SKM-1 treated with dmso at 0.1 percent for 144 hours (cell line): ENCODE measurements at regions not wholly inside any gene's neighbourhood (a gene's known extent, or its start where the extent isn't known, plus 50 kb on each side); places are given as distances from the start of the nearest gene placed in this dataset.

Experiments used
- DNase-seq: peaks from one replicate; lab custom pipeline; 2025; ENCODE audit not compliant: unreplicated experiment; lab: John Stamatoyannopoulos, UW

DNA sequence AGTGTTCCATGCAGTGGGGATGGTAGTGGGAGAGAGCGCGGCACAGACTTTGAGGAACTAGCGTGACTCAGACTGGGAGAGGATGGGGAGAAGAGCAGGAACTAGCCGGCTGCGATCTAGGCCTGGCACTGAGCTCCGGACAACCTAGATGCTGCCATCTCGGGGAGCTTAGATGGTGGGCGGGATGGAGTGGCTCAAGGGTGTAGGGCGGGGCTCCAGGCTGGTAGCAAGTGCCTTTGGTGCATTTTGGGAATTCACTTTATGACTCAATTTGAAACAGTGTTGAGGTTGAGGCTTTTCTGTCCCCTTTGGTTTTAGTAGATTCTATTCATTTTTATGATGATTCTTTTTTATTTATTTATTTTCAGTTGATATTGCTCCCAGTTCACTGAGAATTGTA, 185.3 kb upstream of the GPR26 start:
- DNase-seq, result no peak

DNA sequence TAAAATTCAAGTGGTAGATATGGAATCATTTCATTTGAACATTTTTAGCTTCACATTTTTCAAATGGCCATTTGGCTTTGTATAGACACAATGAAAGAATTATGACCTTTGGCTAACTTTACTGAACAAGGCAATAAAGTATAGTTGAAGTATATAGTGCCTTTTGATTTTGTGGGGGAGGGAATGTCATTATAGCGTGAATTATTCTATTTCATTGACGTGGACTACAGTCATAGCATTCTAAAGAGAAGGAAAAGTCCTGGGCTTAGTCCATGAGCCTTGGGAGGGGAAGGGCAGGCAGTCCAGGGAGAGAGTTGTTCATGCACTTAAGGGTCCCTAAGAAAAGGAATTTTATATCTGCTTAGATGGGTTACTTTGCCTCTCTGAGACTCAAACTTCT, 181.4 kb upstream of the GPR26 start:
- DNase-seq, result no peak

DNA sequence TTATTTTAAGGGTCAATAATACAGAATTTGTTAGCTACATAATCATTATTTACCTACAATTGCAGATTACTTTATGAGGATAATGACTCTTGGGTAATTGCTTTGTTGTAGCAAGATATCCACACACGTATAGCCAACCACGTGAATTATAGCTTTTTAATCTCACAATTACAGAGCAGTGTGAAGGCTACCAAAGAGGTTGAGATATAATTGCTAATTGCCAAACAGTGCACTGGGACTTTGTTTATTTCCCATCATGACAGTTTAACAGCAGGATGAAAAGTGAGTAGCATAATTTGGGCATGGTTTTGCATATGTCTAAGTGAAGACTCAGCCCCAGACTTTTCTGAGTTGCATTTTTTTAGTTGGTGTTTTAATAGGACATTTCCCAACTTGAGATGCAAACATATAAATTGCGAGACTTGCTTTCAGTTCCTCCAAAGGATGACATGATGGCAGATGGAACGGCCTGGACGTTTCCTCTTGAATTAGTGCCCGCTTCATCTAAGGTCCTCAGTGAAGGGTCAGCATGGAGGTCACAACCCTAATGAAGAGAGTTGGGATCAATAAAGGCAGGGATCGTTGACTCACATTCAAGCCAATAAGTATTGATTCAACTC, 180.7 kb upstream of the GPR26 start:
- DNase-seq, result no peak

DNA sequence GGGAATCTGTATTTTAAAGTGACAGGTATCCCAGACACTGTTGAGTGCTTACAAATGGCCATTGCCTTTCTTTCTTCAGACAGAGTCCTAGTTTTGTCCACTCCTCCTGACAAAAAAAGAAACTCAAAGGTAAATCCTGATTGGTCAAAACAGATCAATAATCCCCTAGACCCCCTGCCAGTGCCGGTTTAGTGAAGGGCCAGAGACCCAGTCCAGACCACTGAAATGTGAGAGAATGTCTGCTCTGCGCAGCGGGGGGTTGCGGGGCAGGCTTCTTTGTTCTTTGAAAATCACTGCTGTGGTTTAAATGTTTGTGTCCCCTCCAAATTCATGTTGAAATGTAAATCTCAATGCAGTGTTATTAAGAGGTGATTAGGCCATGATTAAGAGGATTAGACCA, 177.7 kb upstream of the GPR26 start:
- no peak for DNase-seq

DNA sequence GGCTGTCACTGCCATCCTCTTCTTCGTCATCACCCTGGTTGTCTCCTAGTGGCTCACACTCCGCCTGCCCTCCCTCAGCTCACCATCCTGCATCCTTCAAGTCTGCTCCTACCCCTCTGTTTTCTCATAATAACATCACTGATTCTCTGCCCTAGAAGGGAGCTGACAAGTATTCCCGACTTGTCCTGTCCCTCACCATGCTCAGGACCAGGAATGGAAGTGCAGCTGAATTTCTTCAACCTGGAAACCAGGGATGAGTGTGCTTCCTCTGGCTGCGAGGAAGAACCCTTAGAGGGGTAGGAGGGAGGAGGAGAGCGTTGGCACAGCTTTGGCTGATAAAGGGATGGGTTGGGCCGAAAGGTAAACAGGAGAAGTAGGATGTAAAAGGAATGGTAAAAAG, 174.8 kb upstream of the GPR26 start:
- DNase-seq, result no peak

DNA sequence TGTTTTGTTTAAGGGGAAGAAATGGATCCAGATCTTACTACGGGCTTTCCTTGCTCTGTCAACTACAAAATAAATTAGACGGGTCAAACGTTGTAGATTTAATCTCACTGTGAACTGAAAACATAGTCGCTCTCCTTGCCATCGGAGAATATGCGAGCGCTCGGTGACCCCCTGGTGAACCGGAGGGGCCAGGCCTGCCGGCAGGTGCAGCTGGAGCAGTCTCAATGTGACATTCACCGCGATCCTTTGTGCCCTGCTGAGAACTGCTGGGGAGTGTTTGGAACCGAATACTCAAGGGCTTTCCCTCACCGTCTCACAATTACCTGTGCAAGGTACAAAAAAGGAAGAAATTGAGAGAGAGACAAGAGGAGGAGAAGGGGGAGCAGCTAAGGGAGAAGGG, 174.1 kb upstream of the GPR26 start:
- DNase-seq, result no peak

DNA sequence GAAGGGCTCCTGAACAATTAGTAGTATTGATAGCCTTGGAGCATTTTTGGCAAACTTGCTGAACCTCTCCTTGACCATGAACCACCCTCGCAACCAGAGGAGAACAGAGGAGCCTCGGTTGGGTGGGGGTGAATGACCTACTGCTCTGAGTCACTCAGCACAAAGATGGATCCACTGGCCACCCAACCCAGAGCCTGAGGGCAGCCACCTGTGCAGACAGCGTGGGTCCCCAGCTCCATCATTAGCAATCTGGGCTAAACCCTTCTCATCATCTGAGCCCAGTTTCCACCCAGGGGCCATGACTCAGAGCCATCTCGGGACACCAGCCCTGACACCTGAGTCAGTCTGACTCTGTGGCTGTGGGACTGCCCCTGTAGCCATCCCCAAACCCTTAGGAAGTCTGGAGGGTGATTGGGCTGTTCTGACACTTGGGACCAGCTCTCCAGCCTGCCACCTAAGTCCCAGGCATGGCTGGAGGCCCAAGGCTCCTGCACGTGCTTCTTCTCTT, 171.8 kb upstream of the GPR26 start:
- no peak for DNase-seq

DNA sequence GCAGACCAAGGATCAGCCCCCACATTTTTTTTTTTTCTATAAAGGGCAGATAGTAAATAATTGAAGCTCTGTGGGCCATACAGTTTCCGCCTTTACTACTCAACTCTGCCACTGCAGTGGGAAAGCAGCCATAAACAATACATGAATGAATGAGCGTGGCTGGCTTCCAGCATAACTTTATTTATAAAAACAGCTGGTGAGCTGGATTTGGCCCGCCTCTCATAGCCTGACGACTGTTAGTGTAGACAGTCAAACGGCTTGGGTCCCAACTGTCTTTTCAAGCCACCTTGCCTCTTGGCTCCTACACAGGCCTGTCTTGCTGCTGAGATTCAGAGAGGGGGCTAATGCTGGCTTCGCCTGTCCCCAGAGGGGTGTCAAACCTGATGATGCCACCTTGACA, 169.8 kb upstream of the GPR26 start:
- no peak for DNase-seq

DNA sequence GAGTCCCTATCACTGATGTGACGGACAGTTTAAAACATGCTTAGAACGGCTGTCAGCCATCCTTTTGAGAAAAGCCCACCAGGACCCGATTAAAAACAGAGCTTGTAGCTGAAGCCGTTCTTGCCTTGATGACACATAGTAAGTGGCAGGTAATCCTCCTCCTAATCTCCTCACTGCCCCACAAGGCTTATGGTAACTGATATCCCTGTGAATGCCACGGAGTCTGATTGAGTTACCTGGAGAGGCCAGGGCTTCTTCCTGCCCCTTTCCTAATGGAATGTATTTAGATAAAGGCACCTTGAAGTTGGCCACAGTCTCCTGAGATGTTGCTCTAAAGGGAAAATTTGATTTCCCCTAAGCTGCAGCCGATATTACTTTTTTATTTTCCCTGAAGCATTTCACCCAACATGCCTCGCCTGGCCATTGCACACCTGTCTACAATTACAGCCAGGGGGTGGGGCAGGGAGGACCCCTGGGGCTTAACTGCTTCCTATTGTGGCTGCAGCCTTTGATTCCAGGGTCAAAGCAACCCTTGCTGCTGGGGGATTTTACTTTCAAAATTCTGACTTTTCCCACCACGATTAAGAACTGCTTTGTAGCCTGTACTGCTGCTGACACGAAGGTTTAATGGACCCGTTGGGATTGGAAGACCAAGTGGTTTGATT, 169.0 kb upstream of the GPR26 start:
- DNase-seq, result no peak

DNA sequence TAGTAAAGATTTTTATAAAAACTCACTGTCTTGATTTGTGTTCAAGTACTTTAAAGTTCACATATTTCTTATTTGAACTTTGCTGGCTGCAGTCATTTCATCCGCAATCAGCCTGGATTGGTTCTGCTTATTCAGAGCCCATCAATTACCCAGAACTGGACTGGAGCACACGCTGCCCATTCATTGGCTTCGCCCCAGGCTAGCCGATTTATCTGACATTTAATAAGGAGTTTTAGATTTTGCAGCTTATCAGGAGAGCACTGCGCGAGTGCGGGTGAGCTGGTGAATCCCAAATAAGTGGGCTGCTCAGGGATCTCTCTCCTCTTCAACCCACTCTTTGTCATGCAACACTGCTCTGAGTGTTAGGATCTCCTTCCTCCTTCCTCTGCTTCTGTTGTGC, 166.0 kb upstream of the GPR26 start:
- DNase-seq, result no peak

DNA sequence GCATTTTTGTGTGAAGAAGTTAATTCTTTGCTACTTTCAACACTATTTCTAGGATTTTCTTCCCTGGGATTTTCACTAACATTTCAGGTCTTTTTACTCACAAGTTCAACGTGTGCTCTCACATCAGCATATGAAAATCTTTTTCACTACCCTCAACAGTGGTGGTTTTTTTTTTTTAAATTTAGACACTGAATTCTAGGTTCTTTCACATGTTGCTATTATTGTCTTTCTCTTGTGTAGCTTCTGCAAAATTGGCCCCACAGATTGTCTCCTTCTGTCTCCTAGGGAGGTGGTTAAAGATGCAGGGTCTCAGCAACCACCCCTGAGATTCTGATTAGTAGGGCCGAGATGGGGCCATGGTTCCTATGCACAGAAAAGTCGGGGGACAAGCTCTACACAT, 165.0 kb upstream of the GPR26 start:
- no peak for DNase-seq

DNA sequence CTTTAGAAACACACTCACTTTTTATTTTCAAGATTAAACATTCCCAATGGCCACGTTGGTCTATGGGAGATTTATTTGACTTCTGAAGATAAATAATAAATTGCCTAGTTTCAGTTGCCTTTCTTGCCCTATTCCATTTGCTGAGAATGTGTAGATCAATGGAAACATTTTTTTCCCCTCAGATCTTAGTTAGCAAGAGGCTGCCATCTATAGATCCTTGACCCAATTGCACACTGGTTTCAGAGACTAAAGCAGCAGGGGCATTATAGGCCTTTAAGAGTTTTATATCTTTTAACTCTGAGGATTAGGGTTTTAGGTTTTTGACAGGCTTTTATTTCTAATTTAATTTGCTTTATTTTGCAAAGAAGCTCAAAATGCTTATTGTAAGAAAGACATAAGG, 163.2 kb upstream of the GPR26 start:
- no peak for DNase-seq

DNA sequence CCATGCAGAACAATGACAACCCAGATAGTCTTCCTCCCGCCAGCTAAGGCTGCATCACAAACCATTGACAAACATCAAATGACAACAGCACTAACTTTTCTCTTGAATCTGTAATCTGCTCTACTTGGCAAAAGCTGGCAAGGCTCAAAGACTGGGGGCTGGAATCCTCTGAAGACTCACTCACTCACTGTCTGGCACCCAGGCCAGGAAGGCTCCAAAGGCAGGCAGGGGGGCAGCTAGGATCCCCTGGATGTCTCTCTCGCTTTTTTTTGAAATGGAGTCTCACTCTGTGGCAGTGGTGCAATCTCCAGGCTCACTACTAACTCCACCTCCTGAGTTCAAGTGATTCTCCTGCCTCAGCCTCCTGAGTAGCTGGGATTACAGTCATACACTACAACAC, 159.7 kb upstream of the GPR26 start:
- DNase-seq, result no peak

DNA sequence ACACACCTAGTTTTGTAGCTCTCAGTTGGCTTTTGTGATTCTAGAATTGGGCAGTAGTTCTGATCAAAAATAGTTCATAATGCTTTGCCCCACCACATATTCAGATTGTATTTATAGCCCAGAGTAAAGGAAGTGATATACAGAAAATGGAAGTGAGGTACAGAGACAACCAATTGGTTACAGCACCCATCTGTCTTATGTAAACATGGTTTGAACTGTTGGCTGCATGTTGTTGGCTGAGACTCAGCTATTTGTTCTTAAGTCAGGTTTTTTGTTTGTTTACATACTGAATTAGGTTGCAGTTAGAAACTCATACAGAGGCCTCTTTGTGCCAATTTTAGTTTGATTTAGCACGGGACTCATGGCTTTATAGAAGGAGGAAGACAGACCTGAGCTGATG, 158.9 kb upstream of the GPR26 start:
- no peak for DNase-seq

DNA sequence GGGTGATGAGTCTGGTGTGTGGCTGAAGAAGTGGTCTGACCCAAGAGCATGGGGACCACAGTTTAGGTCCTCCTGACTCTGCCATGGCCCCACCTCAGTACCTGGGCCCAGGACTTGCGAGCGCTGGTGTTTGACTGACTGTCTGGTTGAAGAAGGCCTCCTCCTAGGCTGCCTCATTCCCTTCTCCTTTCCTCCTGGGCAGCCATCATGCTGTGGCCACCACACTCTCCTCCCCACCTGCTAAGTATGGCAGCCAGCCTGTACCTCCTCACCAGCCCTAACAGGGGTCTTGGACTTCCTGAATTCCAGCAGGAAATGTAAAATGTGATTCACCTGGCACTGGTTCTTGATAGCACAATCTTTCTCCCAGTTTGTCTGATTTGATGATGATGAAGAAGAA, 156.8 kb upstream of the GPR26 start:
- no peak for DNase-seq

DNA sequence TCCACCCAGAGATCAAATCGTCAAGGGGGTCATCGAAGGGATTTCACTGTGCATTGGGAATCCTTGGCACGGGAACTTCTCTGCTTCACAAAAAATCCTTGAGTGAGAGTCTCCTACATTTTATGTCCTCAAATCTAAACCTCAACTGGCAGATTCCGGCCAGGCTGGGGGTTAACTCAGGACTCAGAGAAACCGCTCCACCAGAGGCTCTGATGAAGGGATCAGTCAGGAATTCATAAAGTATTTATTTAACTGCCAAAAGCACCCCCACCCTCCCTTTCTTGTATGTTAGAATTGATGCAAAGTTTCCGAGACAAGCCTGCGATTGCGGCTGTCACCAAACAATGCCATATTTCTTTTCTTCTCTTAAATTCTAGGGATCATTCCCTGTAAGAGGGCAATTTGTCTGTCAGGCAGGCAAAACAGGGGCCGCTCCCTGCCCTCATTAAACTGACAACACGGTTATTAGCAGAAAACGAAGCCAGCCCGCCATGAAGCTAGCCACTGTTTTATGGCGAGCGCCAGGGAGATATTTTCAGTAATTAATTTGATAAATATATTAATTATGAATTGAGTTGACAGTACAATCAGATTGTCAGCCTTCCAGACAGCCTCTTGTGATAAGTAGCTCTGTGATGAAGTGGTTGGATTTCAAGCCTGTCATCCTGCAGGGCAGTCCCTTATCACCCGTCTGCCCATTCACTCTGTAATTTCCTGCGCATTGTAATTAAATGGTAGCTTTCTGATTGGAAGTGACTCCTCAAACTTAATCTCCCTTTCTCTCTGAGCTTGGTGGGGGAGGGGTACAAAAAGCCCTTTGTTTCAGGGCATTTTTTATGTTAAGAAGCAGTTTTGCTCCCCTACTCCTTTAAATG, 153.0 kb upstream of the GPR26 start:
- DNase-seq, result no peak

DNA sequence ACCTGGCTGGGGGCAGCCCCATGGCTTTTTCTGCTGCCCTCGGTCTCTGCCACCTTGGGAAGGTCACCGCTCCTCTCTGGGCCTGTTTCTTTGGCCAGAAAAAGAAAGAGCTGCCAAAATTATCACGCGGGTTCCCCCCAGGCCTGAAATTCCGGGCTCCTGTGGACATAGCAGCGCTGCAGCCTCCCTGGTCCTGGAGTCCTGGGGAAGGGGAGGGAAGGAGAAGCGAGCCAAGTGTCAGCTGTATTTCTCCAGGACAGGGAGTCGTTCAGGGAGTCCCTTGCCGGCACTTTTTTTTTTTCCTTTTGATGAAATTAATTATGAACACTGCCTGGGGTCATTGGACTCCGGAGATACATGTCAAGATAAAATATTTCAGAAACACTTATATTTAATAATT, 152.3 kb upstream of the GPR26 start:
- DNase-seq, result no peak

DNA sequence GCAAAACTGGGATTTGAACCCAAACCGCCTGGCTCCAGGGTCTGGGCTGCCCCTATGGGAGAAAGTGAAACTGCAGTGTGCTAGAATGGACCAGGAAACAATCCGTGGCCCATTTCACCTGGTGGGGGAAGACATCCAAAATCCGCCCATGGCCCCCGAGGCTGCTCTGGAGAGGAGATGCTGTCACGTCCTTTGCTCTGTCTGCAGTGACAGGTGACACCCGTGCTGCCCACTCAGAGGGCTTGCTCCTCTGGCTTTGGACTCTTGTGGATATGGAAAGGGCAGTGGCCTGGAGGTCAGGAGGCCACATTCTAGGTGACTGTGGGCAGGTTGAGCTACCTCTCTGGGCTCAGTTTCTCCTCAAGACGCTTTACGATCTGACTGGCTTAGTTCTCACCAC, 151.2 kb upstream of the GPR26 start:
- DNase-seq, result no peak

DNA sequence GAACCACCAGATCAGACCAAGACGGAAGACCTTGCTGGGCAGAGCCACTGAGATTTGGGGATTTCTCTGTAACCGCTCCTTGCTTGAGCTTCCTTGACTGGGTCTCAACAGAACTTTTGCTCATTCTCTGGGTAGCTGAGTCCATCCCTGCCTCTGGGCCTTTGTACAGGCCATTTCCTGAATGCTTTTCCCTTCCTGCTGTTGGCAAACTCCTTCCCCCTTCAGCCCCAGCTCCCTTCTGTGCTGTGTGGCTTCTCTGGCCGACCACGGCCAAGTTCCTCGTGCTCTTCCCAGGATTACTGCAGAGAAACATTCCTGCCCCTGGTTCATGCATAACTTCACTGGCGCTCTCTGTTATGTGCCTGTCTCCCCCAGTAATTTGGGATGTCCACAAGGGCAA, 150.5 kb upstream of the GPR26 start:
- no peak for DNase-seq

DNA sequence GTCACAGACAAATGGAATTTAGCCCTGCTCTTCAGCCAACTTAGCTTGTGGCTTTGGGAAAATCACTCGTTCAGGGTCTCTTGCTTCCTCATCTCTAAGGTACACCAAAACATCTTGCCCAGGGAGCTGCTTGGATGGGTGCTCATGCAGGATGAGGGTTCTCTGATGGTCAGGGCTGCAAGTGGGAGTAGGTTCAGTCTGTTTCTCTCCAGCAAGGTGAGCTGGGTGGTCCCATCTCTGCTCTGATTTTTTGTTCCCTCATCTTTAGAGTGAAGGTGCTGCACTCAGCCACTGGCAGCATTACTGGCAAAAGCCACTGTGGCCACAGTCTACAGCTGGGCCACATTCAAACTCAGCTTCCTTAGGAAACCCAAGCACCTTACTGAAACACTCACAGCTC, 149.9 kb upstream of the GPR26 start:
- no peak for DNase-seq

DNA sequence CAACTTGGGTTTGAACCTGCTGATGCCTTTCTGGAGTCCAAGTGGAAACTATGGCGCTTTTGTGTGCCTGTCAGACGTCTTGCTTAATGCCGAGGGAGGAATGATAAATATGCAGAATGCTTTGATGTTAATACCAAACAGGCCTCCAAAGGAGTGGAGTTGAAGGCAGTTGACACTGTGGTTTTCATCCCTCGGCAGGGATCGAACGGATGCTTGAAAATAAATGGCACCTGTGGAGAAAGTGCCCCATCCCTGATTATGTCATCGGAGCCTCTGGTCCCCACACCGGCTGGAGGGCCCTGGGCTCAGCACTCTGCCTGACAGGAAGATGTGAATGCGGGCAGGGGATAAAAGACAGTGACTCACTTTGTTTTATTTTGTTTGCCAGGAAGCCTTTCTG, 148.7 kb upstream of the GPR26 start:
- DNase-seq, result no peak

DNA sequence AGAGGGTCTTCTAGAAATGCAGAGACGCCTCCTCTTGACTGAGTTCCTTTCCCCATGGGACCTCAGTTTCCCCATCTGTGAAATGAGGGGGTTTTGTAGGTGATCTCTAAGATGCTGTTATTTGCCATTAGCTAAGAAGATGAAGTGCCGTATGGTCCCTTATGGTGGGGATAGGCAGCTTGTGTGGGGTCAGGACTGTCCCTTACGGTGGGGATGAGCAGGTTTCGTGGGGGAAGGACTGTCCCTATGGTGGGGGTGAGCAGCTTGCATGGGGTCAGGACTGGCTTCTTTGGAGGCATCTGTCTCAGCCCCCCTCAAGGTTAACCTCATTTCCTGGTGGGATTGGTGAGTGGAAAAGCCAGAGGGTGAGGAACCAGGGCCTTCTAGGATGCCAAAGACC, 148.3 kb upstream of the GPR26 start:
- no peak for DNase-seq
